SK-N-MC (cell line): ENCODE measurements at regions not wholly inside any gene's neighbourhood (a gene's known extent, or its start where the extent isn't known, plus 50 kb on each side); places are given as distances from the start of the nearest gene placed in this dataset.

ENCODE experiments used
- DNase-seq: peaks from one replicate; pipeline ENCODE4 v3.0.0-alpha.2; 2011; ENCODE audit warnings: low read depth, low spot score
- H3K27ac ChIP-seq: fragments of 200-600 bp; sonication (generic); 2 replicates; pipeline ENCODE4 v1.5.1; 2016; ENCODE audit warnings: mixed run types
- H3K36me3 ChIP-seq: fragments of 200-600 bp; sonication (generic); 2 replicates; pipeline ENCODE4 v1.6.1; 2017; ENCODE audit warnings: antibody characterized with exemption, low read length, mixed read lengths; ENCODE audit not compliant: insufficient read depth
- H3K4me3 ChIP-seq: fragments of 200-600 bp; sonication (generic); 2 replicates; pipeline ENCODE4 v1.5.1; 2016
- H3K9ac ChIP-seq: fragments of 200-600 bp; sonication (generic); 2 replicates; pipeline ENCODE4 v1.8.0; 2017; ENCODE audit warnings: mixed run types, mixed read lengths; ENCODE audit not compliant: insufficient read length
- H3K9me3 ChIP-seq: fragments of 200-600 bp; sonication (generic); 2 replicates; pipeline ENCODE4 v1.6.1; 2017; ENCODE audit warnings: low read depth, mild to moderate bottlenecking, antibody characterized with exemption, low read length, moderate library complexity, mixed read lengths
- EZH2 ChIP-seq: fragments of 200-600 bp; sonication (generic); IDR thresholded peaks from one replicate; pipeline ENCODE4 v1.6.1; 2017; ENCODE audit warnings: antibody characterized with exemption
- FOXP2 ChIP-seq: optimal IDR thresholded peaks from 2 replicates; pipeline ENCODE3; 2011; ENCODE audit warnings: mild to moderate bottlenecking, moderate library complexity; ENCODE audit not compliant: insufficient read depth; ENCODE audit errors: extremely low read length, control extremely low read depth
- POLR2AphosphoS5 ChIP-seq: IDR thresholded peaks from 2 replicates; pipeline ENCODE4 v1.6.1; 2012; ENCODE audit warnings: mild to moderate bottlenecking, low read depth, low read length, borderline replicate concordance

DNA sequence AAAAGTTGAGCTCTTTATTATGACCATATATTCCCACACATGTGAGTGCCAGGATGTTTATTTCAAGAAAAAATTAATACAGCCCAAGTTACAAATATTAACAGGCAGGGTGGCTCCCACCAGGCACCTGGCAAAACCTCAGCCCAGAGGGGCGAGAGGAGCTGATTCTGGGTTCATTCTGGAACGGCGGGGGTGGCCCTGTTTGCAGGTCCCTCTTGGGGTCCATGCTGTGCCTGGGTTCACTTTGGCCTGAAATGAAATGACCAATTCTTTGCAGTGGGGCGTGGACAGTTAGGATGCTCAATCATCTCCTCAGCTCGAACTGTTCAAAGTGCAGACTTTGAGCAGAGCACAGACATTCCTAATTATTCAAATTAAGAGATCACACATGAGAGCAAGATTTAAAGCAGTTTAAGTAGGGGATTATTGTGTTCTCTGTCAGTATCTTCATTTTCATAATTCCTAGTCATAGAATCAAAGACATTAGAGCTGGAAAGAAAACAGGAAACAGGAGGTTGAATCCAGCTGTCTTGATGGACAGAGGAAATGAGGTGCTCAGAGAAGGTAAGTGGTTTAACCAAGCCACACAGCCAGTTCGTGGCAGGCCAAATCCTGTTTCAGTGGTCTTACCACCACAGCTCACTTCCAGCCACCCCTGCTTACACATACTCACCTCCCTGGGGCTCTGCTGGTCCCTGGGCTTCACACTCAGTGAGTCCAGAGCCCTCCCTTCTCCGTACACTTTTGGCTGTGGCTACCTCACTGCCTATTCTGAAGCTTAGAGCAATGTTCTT lies 363.9 kb upstream of the TNRC6C start:
- TF ChIP-seq EZH2 (no peak), POLR2AphosphoS5 (no peak), FOXP2 (no peak)
- H3K27ac ChIP-seq = no peak overlapping the region
- H3K9me3 ChIP-seq = no peaks in the 10 kb centered on the region
- H3K4me3 ChIP-seq = no peak overlapping the region
- no peak overlapping the region for H3K9ac ChIP-seq
- no peaks in the 10 kb centered on the region for H3K36me3 ChIP-seq
- DNase-seq = no peak

DNA sequence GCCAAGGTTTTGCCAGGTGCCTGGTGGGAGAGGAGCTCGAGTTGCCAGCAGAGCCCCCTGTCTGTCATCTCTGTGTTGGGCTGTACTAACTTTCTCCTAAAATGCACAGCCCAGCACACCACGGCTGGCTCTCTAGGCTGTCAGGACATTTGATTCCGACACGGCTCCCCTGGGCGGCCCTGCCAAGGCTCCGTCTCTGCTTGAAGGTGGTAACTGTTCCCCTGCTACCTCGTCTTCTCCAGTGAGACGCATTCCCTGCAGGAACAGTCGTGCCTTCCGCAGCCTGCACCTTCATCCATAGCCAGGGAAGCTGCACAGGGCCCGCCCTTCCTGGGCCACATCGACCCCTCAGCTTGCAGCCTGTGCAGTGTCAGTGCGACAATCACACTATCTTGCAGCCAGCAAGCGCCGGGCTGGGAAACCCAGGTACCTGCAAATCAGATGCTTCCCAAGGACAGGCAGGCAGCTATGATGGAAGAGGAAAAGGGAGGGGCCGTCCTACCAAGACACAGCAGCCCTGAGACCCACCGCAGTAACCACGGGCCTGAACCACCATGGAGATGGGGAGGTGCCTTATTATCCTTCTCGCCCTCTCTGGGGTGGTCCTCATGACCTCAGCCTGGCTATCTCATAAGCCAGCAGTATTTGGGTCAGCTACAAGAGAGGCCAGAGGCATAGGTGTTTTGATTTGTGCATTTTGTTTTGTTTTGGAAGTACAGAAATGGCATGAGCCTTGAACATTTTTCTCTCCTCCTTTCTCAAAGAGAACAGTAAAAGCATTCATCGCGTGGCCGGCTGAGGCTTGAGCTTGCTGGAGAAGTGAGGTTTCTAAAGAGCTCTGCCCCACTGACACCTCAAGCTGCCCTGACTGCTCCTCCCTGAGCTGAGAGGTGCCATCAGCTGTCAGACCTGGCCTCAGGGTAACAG lies 361.7 kb upstream of the TNRC6C start:
- no peak for TF ChIP-seq POLR2AphosphoS5
- no peak for TF ChIP-seq EZH2
- no peak for TF ChIP-seq FOXP2
- Histone ChIP-seq H3K9me3 (no peaks in the 10 kb centered on the region), H3K36me3 (no peaks in the 10 kb centered on the region), H3K9ac (no peak overlapping the region), H3K27ac (no peak overlapping the region), H3K4me3 (no peak overlapping the region)
- DNase-seq = no peak

DNA sequence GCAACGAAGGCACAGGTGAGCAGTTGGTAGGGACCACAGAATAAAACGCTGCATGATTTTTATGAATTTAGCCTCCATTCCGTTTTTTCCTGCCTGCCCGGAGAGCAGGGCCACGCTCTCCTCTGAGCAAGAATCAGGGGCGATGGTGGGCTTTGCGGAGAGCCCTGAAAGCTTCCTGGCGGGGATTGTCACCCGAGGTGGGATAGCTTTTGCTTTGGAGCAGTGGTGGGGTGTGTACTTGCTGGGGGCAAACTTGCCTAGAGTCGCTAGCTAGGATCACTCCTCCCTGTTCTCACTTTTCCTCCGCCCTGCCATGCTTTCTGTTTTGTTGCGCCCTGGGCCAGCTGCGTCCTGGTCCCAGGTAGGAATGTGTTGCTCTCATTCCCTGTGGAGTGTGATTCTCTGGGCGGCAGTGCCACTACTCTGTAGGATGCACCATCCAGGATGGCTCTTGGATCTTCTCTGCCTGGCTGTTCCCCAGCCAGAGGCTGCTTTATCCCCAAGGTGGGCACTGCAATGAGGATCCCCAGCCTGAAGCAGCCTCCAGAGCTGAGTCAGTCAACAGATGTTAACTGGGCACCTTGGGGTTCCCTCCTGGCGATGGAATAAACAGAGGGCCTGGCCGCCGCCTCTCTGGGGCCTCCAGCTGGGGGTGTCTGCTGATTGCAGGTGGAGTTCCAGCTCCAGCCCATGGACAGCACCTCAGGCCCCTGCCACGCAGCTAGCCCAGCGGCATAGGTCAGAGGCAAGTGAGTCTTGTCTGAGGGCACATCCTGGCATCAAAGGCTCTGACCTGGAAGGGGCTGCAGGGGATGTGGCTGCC lies 360.9 kb upstream of the TNRC6C start:
- no peak for DNase-seq
- Histone ChIP-seq H3K9me3 (no peaks in the 10 kb centered on the region), H3K27ac (no peak overlapping the region), H3K4me3 (no peak overlapping the region), H3K9ac (no peak overlapping the region), H3K36me3 (no peaks in the 10 kb centered on the region)
- TF ChIP-seq FOXP2 = no peak
- TF ChIP-seq POLR2AphosphoS5 = no peak
- TF ChIP-seq EZH2 = no peak

DNA sequence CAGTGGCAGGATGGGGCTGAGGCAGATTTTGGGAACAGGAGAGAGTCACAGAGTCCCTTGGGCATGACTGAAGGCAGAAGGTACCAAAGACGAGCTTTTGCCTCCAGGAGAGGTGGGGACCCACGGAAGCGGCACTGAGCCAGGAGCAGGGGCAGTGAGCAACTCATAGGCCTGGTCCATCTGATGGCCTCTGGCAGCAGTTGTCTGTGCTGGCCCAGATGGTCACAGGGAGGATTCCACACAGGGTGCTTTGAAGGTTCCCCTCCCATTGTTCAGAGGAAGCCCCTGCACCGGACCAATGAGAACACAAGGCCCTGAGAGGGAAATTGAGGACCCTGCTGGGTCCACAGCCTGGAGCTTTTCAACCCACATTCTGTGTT lies 360.3 kb upstream of the TNRC6C start:
- TF ChIP-seq POLR2AphosphoS5 (no peak), FOXP2 (no peak), EZH2 (no peak)
- H3K9me3 ChIP-seq = no peaks in the 10 kb centered on the region
- H3K36me3 ChIP-seq = no peaks in the 10 kb centered on the region
- no peak overlapping the region for H3K27ac ChIP-seq
- no peak overlapping the region for H3K9ac ChIP-seq
- no peak for DNase-seq
- H3K4me3 ChIP-seq = no peak overlapping the region

DNA sequence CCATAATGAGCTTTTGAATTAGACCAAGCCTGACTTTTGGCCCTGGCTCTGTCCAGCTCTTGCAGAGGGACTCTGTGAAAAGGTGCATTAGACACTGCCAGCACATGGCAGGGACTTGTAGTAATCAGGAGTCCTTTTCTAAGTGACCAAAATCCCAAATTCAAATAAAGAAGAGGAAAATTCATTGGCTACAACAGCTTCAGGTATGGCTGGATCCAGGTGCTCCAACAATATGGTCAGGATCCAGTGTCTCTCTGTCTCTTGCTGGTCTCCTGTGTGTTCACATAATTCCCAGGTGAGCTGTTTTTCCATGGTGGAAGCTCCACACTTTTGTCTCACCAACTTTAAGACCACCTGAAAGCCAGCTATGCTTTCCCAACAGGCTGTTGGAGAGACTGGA lies 358.8 kb upstream of the TNRC6C start:
- Histone ChIP-seq H3K9ac (no peak overlapping the region), H3K4me3 (no peak overlapping the region), H3K36me3 (no peaks in the 10 kb centered on the region), H3K27ac (no peak overlapping the region), H3K9me3 (no peaks in the 10 kb centered on the region)
- TF ChIP-seq FOXP2 (no peak), EZH2 (no peak), POLR2AphosphoS5 (no peak)
- DNase-seq = no peak

DNA sequence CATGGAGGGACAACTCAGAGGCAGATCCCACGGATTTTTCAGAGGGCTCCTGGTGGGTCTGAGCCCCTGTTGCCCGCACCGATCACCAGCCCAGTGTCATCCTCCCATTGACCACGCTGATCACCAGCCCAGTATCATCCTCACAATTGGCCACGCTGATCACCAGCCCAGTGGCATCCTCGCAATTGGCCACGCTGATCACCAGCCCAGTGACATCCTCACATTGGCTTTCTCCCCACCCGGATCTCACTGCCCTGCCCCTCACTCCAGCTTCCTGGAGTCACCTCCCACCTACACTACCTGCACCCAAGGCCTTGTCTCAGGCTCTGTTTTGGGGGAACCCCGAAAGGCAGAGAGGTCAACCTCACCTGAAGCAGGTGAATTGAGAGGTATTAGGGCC lies 358.2 kb upstream of the TNRC6C start:
- no peaks in the 10 kb centered on the region for H3K9me3 ChIP-seq

DNA sequence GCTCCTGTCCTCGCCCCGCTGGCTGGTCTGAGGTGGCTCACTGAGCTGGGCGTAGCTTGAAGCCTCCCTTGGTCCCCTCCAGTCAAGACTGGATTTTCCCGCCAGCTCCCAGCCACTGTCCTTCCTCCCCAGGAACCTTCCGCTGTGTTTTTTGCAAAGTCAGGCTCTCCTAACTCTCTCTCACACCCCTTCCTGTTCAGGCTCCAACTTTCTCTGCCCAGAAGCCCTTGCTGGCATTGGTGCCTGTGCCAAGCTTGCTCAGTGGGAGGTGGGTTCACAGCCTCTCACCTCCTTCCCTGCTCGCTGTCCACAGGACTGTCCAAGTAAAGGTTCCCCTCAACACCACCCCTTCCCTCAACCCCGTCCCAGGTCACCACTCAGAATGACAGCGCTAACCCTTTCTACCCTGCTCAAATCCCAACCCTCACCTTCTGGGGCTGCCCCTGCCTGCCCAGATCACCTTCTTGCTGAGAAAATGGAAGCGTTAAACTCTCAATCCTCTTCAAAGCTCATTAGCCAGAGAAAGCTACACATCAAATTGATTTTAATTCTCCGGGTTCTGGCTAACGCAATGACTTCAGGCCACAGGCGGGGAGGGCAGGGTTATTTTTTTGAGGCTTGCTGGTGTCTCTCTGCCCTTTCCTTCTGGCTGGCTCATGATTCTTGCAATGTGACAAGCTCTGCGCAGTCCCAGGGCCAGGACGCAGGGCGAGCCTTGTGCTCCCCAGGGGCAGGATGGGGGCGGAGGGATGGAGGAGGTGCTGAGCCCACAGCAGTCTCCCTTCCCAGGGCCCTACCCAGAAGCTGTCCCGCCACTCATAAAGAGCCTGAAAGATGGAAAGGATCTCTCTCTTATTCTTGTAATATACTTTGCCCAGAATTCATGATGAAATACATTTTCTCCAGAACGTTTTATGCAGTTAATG lies 357.2 kb upstream of the TNRC6C start:
- Histone ChIP-seq H3K27ac (no peak overlapping the region), H3K4me3 (no peak overlapping the region), H3K9me3 (no peaks in the 10 kb centered on the region), H3K9ac (no peak overlapping the region), H3K36me3 (no peaks in the 10 kb centered on the region)
- no peak for DNase-seq
- TF ChIP-seq POLR2AphosphoS5 (no peak), FOXP2 (no peak), EZH2 (no peak)

More for the DNA sequence above, 358.2 kb upstream of the TNRC6C start:
- TF ChIP-seq POLR2AphosphoS5 (no peak), EZH2 (no peak), FOXP2 (no peak)
- Histone ChIP-seq H3K9ac (no peak overlapping the region), H3K27ac (no peak overlapping the region), H3K4me3 (no peak overlapping the region), H3K36me3 (no peaks in the 10 kb centered on the region)
- no peak for DNase-seq
